Endodermal cell (in vitro differentiated cells): ENCODE measurements at regions not wholly inside any gene's neighbourhood (a gene's known extent, or its start where the extent isn't known, plus 50 kb on each side); places are given as distances from the start of the nearest gene placed in this dataset.
"Not testable (repeated sequence)": the region's sequence is repeated elsewhere in the genome, so short reads cannot be mapped to it uniquely, and the experiment has no call there.

Experiments used
- DNase-seq: peaks from one replicate; pipeline ENCODE4 v3.0.0-alpha.2; 2017
- H3K27ac ChIP-seq: 2 replicates; pipeline ENCODE4 v1.5.1; 2013; ENCODE audit warnings: mild to moderate bottlenecking, low read depth, low read length, moderate library complexity
- H3K27me3 ChIP-seq: 2 replicates; pipeline ENCODE4 v1.6.1; 2013; ENCODE audit warnings: mild to moderate bottlenecking, low read length, moderate library complexity; ENCODE audit not compliant: insufficient read depth, control insufficient read depth, poor library complexity, severe bottlenecking
- H3K36me3 ChIP-seq: 2 replicates; pipeline ENCODE4 v1.7.0; 2013; ENCODE audit warnings: mild to moderate bottlenecking, low read length, moderate library complexity; ENCODE audit not compliant: control insufficient read depth, insufficient read depth
- H3K4me1 ChIP-seq: one replicate; pipeline ENCODE4 v1.7.0; 2013; ENCODE audit warnings: low read length; ENCODE audit not compliant: control insufficient read depth, insufficient read depth
- H3K4me3 ChIP-seq: 2 replicates; pipeline ENCODE4 v1.5.1; 2013; ENCODE audit warnings: mild to moderate bottlenecking, low read length, moderate library complexity
- H3K9ac ChIP-seq: 2 replicates; pipeline ENCODE4 v1.6.1; 2013; ENCODE audit warnings: mild to moderate bottlenecking, low read length, moderate library complexity; ENCODE audit not compliant: poor library complexity, severe bottlenecking; ENCODE audit errors: extremely low read depth
- H3K9me3 ChIP-seq: 2 replicates; pipeline ENCODE4 v1.6.1; 2013; ENCODE audit warnings: mild to moderate bottlenecking, low read length, moderate library complexity; ENCODE audit not compliant: control insufficient read depth
- H3K27ac Mint-ChIP-seq: 2 replicates; pipeline ENCODE4 v1.8.0; 2020; ENCODE audit warnings: mixed read lengths
- H3K27me3 Mint-ChIP-seq: 2 replicates; pipeline ENCODE4 v1.8.0; 2021; ENCODE audit warnings: mild to moderate bottlenecking, mixed read lengths; ENCODE audit not compliant: insufficient read depth
- H3K36me3 Mint-ChIP-seq: 2 replicates; pipeline ENCODE4 v1.8.0; 2020; ENCODE audit warnings: low read depth, mixed read lengths
- H3K4me1 Mint-ChIP-seq: 2 replicates; pipeline ENCODE4 v1.8.0; 2020; ENCODE audit warnings: mixed read lengths
- H3K4me3 Mint-ChIP-seq: 2 replicates; pipeline ENCODE4 v1.8.0; 2020; ENCODE audit warnings: mild to moderate bottlenecking, moderate library complexity, mixed read lengths
- H3K9me3 Mint-ChIP-seq: 2 replicates; pipeline ENCODE4 v1.8.0; 2020; ENCODE audit warnings: mild to moderate bottlenecking, mixed read lengths
- WGBS, 2 experiments: methylation state at CpG; one replicate each; pipeline versions ENCODE4 v1.1.5 to v1.1.7; 2013; ENCODE audit warnings: missing lambda C conversion rate in 2 of 2, mixed read lengths in 1 of 2; ENCODE audit not compliant: insufficient coverage in 1 of 2, insufficient read length in 1 of 2; 5-methylcytosine and 5-hydroxymethylcytosine counted together
- TF ChIP-seq, protein P1 (sequence below): fragments of 200-600 bp; sonication (generic); conservative IDR thresholded peaks from 2 replicates; pipeline ENCODE4 v1.5.0; 2021; ENCODE audit warnings: antibody characterized with exemption, mild to moderate bottlenecking

DNA sequence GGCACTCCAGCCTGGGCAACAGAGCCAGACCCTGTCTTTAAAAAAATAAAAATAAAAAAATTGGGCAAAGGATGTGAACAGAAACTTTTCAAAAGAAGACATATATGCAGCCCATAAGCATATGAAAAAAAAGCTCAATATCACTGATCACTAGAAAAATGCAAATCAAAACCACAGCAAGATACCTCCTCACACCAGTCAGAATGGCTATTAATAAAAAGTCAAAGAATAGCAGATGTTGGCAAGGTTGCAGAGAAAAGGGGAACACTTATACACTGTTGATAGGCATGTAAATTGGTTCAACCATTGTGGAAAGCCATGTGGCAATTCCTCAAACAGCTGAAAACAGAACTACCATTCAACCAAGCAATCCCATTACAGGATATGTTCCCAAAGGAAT, 204.1 kb upstream of the SRD5A2 start:
- H3K9me3 Mint-ChIP-seq: peaks cover 39% of the 10 kb centered on the region

DNA sequence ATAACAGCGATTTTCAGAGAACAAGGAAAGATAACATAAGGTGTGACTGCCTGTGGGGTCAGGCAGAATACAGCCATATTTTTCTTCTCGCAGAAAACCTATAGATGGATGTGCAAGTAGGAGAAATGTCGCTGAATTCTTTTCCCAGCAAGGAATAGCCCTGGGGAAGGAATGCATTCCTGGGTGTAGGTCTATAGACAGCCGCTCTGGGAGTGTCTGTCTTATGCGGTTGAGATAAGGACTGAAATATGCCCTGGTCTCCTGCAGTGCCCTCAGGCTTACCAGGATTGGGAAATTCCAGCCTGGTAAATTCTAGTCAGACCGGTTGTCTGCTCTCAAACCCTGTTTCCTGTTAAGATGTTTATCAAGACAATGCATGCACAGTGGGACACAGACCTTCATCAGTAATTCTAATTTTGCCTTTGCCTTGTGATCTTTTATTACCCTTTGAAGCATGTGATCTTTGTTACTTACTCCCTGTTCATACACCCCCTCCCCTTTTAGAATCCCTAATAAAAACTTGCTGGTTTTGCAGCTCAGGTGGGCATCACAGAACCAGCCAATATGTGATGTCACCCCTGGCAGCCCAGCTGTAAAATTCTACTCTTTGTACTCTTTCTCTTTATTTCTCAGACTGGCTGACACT, 202.8 kb upstream of the SRD5A2 start:
- not testable (repeated sequence) for H3K36me3 ChIP-seq, H3K4me1 Mint-ChIP-seq, H3K4me3 Mint-ChIP-seq, H3K27ac ChIP-seq, H3K27me3 ChIP-seq, DNase-seq, H3K9me3 ChIP-seq, H3K9ac ChIP-seq, H3K4me3 ChIP-seq, H3K36me3 Mint-ChIP-seq, H3K27ac Mint-ChIP-seq, H3K27me3 Mint-ChIP-seq, H3K4me1 ChIP-seq
- peaks cover 39% of the 10 kb centered on the region for H3K9me3 Mint-ChIP-seq
- 87 to 91% methylated on average over 3 to 6 of the region's 6 CpGs for WGBS, 2 experiments

More for the DNA sequence above, 204.1 kb upstream of the SRD5A2 start:
- H3K36me3 Mint-ChIP-seq: no peaks in the 10 kb centered on the region
- no peak overlapping the region for H3K27ac Mint-ChIP-seq
- H3K4me3 Mint-ChIP-seq: no peak overlapping the region
- DNase-seq: no peak
- H3K27me3 Mint-ChIP-seq: peaks cover 4% of the 10 kb centered on the region
- no peaks in the 10 kb centered on the region for H3K4me1 Mint-ChIP-seq
- TF ChIP-seq, protein P1, sequence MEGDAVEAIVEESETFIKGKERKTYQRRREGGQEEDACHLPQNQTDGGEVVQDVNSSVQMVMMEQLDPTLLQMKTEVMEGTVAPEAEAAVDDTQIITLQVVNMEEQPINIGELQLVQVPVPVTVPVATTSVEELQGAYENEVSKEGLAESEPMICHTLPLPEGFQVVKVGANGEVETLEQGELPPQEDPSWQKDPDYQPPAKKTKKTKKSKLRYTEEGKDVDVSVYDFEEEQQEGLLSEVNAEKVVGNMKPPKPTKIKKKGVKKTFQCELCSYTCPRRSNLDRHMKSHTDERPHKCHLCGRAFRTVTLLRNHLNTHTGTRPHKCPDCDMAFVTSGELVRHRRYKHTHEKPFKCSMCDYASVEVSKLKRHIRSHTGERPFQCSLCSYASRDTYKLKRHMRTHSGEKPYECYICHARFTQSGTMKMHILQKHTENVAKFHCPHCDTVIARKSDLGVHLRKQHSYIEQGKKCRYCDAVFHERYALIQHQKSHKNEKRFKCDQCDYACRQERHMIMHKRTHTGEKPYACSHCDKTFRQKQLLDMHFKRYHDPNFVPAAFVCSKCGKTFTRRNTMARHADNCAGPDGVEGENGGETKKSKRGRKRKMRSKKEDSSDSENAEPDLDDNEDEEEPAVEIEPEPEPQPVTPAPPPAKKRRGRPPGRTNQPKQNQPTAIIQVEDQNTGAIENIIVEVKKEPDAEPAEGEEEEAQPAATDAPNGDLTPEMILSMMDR: no peak
- H3K4me3 ChIP-seq: no peak overlapping the region
- H3K9ac ChIP-seq: no peak overlapping the region
- H3K4me1 ChIP-seq: no peaks in the 10 kb centered on the region
- peaks cover 7% of the 10 kb centered on the region for H3K9me3 ChIP-seq
- no peaks in the 10 kb centered on the region for H3K27me3 ChIP-seq
- H3K36me3 ChIP-seq: no peaks in the 10 kb centered on the region
- no peak overlapping the region for H3K27ac ChIP-seq

DNA sequence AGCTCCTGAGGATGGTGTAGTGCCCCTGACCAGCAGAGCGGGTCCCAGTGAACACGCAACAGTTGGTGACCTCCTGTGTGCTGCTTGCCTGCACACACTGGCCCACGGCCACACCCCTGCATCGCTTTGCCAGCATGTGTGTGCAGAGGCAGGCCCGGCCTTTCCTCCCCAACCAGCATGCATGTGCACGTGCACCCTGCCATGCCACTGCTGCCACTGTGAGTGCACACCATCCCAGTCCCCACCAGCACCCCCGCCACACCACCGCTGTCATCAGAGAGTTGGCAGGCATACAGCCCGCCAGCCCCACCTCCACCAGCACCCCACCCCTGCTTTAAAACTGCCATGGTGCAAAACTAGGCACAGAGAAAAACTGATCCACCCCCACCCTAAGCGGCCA, 197.4 kb upstream of the SRD5A2 start:
- DNase-seq: no peak
- no peaks in the 10 kb centered on the region for H3K36me3 Mint-ChIP-seq
- no peak overlapping the region for H3K4me3 ChIP-seq
- H3K36me3 ChIP-seq: no peaks in the 10 kb centered on the region
- TF ChIP-seq, protein P1: no peak
- no peak overlapping the region for H3K9ac ChIP-seq
- H3K27me3 Mint-ChIP-seq: peaks cover 4% of the 10 kb centered on the region
- H3K4me1 Mint-ChIP-seq: no peaks in the 10 kb centered on the region
- H3K4me3 Mint-ChIP-seq: no peak overlapping the region
- H3K9me3 ChIP-seq: peaks cover 2% of the 10 kb centered on the region
- H3K27ac ChIP-seq: no peak overlapping the region
- H3K27me3 ChIP-seq: no peaks in the 10 kb centered on the region
- no peak overlapping the region for H3K27ac Mint-ChIP-seq
- WGBS, 2 experiments: 70 to 88% methylated on average over 2 to 10 of the region's 10 CpGs
- peaks cover 22% of the 10 kb centered on the region for H3K9me3 Mint-ChIP-seq
- H3K4me1 ChIP-seq: no peaks in the 10 kb centered on the region

DNA sequence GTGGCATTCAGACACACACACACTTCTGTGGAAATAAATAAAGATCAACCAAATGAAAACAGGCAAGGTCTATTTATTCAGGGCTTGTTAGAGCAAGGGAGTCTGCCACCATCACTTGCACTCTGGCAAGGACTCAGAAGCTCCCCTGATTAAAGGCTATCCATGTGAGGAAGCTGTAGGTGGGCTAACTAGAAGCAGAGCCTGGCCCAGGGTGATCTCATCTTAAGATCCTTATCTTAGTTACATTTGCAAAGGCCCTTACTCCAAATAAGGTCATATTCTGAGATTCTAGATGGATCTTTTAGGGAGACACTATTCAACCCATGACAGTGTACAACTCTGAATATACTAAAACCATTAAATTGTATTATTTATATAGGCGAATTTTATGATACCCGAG, 190.0 kb upstream of the SRD5A2 start:
- Histone ChIP-seq H3K27ac (no peak overlapping the region), H3K9me3 (no peaks in the 10 kb centered on the region), H3K4me1 (no peaks in the 10 kb centered on the region), H3K36me3 (no peaks in the 10 kb centered on the region), H3K27me3 (no peaks in the 10 kb centered on the region), H3K4me3 (no peak overlapping the region), H3K9ac (no peak overlapping the region)
- Mint-ChIP-seq H3K27me3 (no peaks in the 10 kb centered on the region), H3K27ac (no peak overlapping the region), H3K9me3 (no peaks in the 10 kb centered on the region), H3K4me1 (peaks cover 2% of the 10 kb centered on the region), H3K36me3 (no peaks in the 10 kb centered on the region), H3K4me3 (no peak overlapping the region)
- no peak for DNase-seq
- WGBS, 2 experiments: no CpG with 5 or more reads among the region's 2 CpGs
- TF ChIP-seq, protein P1: no peak
